Mesenchymal stem cell (in vitro differentiated cells and primary cell): ENCODE measurements at regions not wholly inside any gene's neighbourhood (a gene's known extent, or its start where the extent isn't known, plus 50 kb on each side); places are given as distances from the start of the nearest gene placed in this dataset.

Source experiments
- DNase-seq: peaks from one replicate; pipeline ENCODE4 v3.0.0-alpha.2; 2013
- H2AFZ ChIP-seq: one replicate; pipeline ENCODE4 v1.6.1; 2013; ENCODE audit warnings: low read depth, mild to moderate bottlenecking, control low read depth, inconsistent platforms, low read length, moderate library complexity
- H2AK5ac ChIP-seq: 2 replicates; pipeline ENCODE4 v1.6.1; 2013; ENCODE audit warnings: low read length, moderate library complexity, mild to moderate bottlenecking, inconsistent platforms; ENCODE audit not compliant: severe bottlenecking
- H2BK120ac ChIP-seq: one replicate; pipeline ENCODE4 v1.6.1; 2013; ENCODE audit warnings: low read depth, mild to moderate bottlenecking, inconsistent platforms, low read length, moderate library complexity
- H2BK12ac ChIP-seq, 2 experiments: one replicate each; pipeline ENCODE4 v1.6.1; 2013; ENCODE audit warnings: inconsistent platforms in 2 of 2, low read length in 2 of 2, mild to moderate bottlenecking in 2 of 2, moderate library complexity in 2 of 2, control low read depth in 1 of 2
- H2BK15ac ChIP-seq: one replicate; pipeline ENCODE4 v1.6.1; 2013; ENCODE audit warnings: mild to moderate bottlenecking, low read depth, inconsistent platforms; ENCODE audit not compliant: poor library complexity, severe bottlenecking
- H2BK5ac ChIP-seq: 2 replicates; pipeline ENCODE4 v1.6.1; 2013; ENCODE audit warnings: low read depth, mild to moderate bottlenecking, low read length, control low read depth, inconsistent platforms; ENCODE audit not compliant: poor library complexity, severe bottlenecking
- H3K14ac ChIP-seq, 2 experiments: one replicate each; pipeline ENCODE4 v1.6.1; 2013; ENCODE audit warnings: inconsistent platforms in 2 of 2, low read length in 2 of 2, control low read depth in 1 of 2, mild to moderate bottlenecking in 1 of 2, moderate library complexity in 1 of 2
- H3K18ac ChIP-seq, 2 experiments: one replicate each; pipeline ENCODE4 v1.6.1; 2013; ENCODE audit warnings: inconsistent platforms in 2 of 2, low read length in 2 of 2, control low read depth in 1 of 2, low read depth in 1 of 2, mild to moderate bottlenecking in 1 of 2
- H3K23ac ChIP-seq, 2 experiments: one replicate each; pipeline ENCODE4 v1.6.1; 2013; ENCODE audit warnings: inconsistent platforms in 2 of 2, low read length in 2 of 2, mild to moderate bottlenecking in 2 of 2, moderate library complexity in 2 of 2, control low read depth in 1 of 2
- H3K27ac ChIP-seq: 2 replicates; pipeline ENCODE4 v1.5.1; 2013; ENCODE audit warnings: mild to moderate bottlenecking, moderate library complexity, low read length, control low read depth, inconsistent platforms; ENCODE audit not compliant: poor library complexity, severe bottlenecking
- H3K27me3 ChIP-seq, 2 experiments: 2 replicates each; pipeline versions ENCODE4 v1.6.1 to v1.7.0; 2013; ENCODE audit warnings: low read length in 2 of 2, mild to moderate bottlenecking in 2 of 2, moderate library complexity in 2 of 2, control low read depth in 1 of 2, inconsistent platforms in 1 of 2; ENCODE audit not compliant: control insufficient read depth in 1 of 2, insufficient read depth in 1 of 2
- H3K36me3 ChIP-seq, 2 experiments: 2 replicates each; pipeline versions ENCODE4 v1.6.1 to v1.7.0; 2013; ENCODE audit warnings: low read length in 2 of 2, control low read depth in 1 of 2, inconsistent platforms in 1 of 2, low read depth in 1 of 2, mild to moderate bottlenecking in 1 of 2; ENCODE audit not compliant: insufficient read depth in 2 of 2, control insufficient read depth in 1 of 2
- H3K4ac ChIP-seq, 2 experiments: one replicate each; pipeline ENCODE4 v1.6.1; 2013; ENCODE audit warnings: inconsistent platforms in 2 of 2, low read length in 2 of 2, mild to moderate bottlenecking in 2 of 2, moderate library complexity in 2 of 2, control low read depth in 1 of 2, low read depth in 1 of 2
- H3K4me1 ChIP-seq: 2 replicates; pipeline ENCODE4 v1.6.1; 2013; ENCODE audit warnings: low read depth, low read length, control low read depth; ENCODE audit not compliant: control insufficient read depth, insufficient read depth
- H3K4me2 ChIP-seq: 2 replicates; pipeline ENCODE4 v1.6.1; 2013; ENCODE audit warnings: low read length, mild to moderate bottlenecking, inconsistent platforms; ENCODE audit not compliant: poor library complexity, severe bottlenecking
- H3K4me3 ChIP-seq, 2 experiments: 2 replicates each; pipeline versions ENCODE4 v1.5.1 to v1.7.0; 2013; ENCODE audit warnings: low read length in 2 of 2, mild to moderate bottlenecking in 2 of 2, control low read depth in 1 of 2, low read depth in 1 of 2; ENCODE audit not compliant: insufficient read depth in 1 of 2
- H3K79me1 ChIP-seq: replicated peaks from 2 replicates; pipeline ENCODE4 v1.6.1; 2013; ENCODE audit warnings: mild to moderate bottlenecking, control low read depth, low read length, inconsistent platforms; ENCODE audit not compliant: poor library complexity, severe bottlenecking
- H3K9ac ChIP-seq: 2 replicates; pipeline ENCODE4 v1.7.0; 2013; ENCODE audit warnings: mild to moderate bottlenecking, low read length, moderate library complexity
- H3K9me3 ChIP-seq: 2 replicates; pipeline ENCODE4 v1.7.0; 2013; ENCODE audit warnings: mild to moderate bottlenecking, low read length; ENCODE audit not compliant: control insufficient read depth
- H4K8ac ChIP-seq: one replicate; pipeline ENCODE4 v1.6.1; 2013; ENCODE audit warnings: inconsistent platforms, mild to moderate bottlenecking, low read length, moderate library complexity
- H4K91ac ChIP-seq: one replicate; pipeline ENCODE4 v1.6.1; 2013; ENCODE audit warnings: mild to moderate bottlenecking, low read length, inconsistent platforms
- WGBS: methylation state at CpG from one replicate; pipeline ENCODE4 v1.1.7; 2013; ENCODE audit warnings: mixed read lengths; 5-methylcytosine and 5-hydroxymethylcytosine counted together

DNA sequence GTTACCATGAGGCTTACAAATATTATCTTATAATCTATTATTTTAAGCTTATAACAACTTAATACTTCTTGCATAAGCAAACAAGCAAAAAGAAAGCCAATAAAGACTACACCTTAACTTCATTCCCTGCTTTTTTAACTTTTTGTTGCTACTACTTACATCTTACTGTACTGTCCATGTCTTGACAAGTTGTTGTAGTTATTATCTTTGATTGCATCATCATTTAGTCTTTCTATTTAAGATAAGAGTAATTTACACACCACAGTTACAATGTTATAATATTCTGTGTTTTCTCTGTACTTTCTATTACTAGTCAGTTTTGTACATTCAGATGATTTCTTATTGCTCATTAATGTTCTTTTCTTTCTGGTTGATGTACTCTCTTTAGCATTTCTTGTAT is 346.6 kb downstream of the SMARCA1 start:
- no peak overlapping the region for H3K4me3 ChIP-seq
- H2AK5ac ChIP-seq: no peak overlapping the region
- no peak overlapping the region for H2BK5ac ChIP-seq
- no peak overlapping the region for H3K9ac ChIP-seq
- no peak overlapping the region for H4K91ac ChIP-seq
- H2BK12ac ChIP-seq: no peak overlapping the region
- no peak overlapping the region for H3K4me2 ChIP-seq
- DNase-seq: no peak
- no peak overlapping the region for H4K8ac ChIP-seq
- H3K14ac ChIP-seq: no peak overlapping the region
- no peak overlapping the region for H3K4ac ChIP-seq
- no peak overlapping the region for H2AFZ ChIP-seq
- H3K36me3 ChIP-seq: peaks cover 0 to 8% of the 10 kb centered on the region in 2 experiments
- H3K18ac ChIP-seq: no peak overlapping the region
- H3K27ac ChIP-seq: no peak overlapping the region
- H3K4me1 ChIP-seq: no peaks in the 10 kb centered on the region
- no peaks in the 10 kb centered on the region for H3K79me1 ChIP-seq
- H3K23ac ChIP-seq: no peak overlapping the region
- H2BK15ac ChIP-seq: no peak overlapping the region
- no peak overlapping the region for H2BK120ac ChIP-seq
- peaks cover 6% of the 10 kb centered on the region for H3K9me3 ChIP-seq
- H3K27me3 ChIP-seq: no peaks in the 10 kb centered on the region

DNA sequence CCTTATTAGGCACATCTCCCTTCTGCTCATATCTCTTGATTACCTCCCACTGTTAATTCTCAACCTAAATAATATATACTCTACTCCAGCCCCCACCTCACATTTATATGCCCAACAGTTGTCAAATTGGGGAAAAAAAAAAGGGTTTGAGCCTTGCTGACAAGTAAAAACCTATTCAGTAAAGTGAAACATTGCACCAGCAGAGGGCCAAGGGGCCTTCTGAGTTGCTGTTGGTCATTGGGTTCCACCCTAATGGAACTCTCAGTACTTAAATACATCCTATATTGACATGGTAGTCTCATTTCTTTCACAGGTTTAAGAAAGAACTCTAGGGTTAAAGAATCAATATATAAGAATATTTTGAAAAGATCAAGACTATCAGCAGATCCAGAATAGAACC is 362.2 kb downstream of the SMARCA1 start:
- Histone ChIP-seq H3K4me3 (no peak overlapping the region), H3K27me3 (no peaks in the 10 kb centered on the region), H4K91ac (no peak overlapping the region), H3K4me1 (no peaks in the 10 kb centered on the region), H3K9me3 (peaks cover 2% of the 10 kb centered on the region), H2BK120ac (no peak overlapping the region), H3K18ac (no peak overlapping the region), H2BK5ac (no peak overlapping the region), H2BK15ac (no peak overlapping the region), H3K23ac (no peak overlapping the region), H3K9ac (no peak overlapping the region), H3K14ac (no peak overlapping the region), H2AK5ac (no peak overlapping the region), H3K79me1 (no peaks in the 10 kb centered on the region), H3K27ac (no peak overlapping the region), H2BK12ac (no peak overlapping the region), H3K4ac (no peak overlapping the region), H4K8ac (no peak overlapping the region), H3K36me3 (no peaks in the 10 kb centered on the region), H3K4me2 (no peak overlapping the region), H2AFZ (no peak overlapping the region)
- DNase-seq: no peak

DNA sequence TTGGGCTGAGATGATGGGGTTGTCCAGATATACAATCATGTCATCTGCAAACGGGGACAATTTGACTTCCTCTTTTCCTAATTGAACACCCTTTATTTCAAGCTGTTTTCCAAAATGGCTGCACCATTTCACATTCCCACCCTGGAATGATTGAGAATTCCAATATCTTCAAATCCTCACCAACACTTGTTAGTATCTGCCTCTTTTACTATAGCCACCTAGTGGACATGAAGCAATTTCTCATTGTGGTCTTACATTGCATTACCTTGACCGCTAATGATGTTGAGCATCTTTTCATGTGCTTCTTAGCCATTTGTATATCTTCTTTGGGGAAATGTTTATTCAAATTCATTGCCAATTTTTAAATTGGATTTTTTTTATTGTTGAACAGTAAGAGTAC is 364.8 kb downstream of the SMARCA1 start:
- H3K27ac ChIP-seq: no peak overlapping the region
- H3K4ac ChIP-seq: no peak overlapping the region
- no peak overlapping the region for H3K4me3 ChIP-seq
- 100% methylated on average over 1 of the region's 2 CpGs for WGBS
- no peak overlapping the region for H2BK5ac ChIP-seq
- H4K8ac ChIP-seq: no peak overlapping the region
- H3K4me1 ChIP-seq: no peaks in the 10 kb centered on the region
- H3K9ac ChIP-seq: no peak overlapping the region
- H2BK120ac ChIP-seq: no peak overlapping the region
- H2AFZ ChIP-seq: no peak overlapping the region
- H3K14ac ChIP-seq: no peak overlapping the region
- no peaks in the 10 kb centered on the region for H3K36me3 ChIP-seq
- H2BK12ac ChIP-seq: no peak overlapping the region
- no peaks in the 10 kb centered on the region for H3K79me1 ChIP-seq
- no peak for DNase-seq
- no peak overlapping the region for H2BK15ac ChIP-seq
- H3K27me3 ChIP-seq: no peaks in the 10 kb centered on the region
- no peak overlapping the region for H3K4me2 ChIP-seq
- H3K23ac ChIP-seq: no peak overlapping the region
- H3K9me3 ChIP-seq: peaks cover 2% of the 10 kb centered on the region
- H3K18ac ChIP-seq: no peak overlapping the region
- H4K91ac ChIP-seq: no peak overlapping the region
- H2AK5ac ChIP-seq: no peak overlapping the region

DNA sequence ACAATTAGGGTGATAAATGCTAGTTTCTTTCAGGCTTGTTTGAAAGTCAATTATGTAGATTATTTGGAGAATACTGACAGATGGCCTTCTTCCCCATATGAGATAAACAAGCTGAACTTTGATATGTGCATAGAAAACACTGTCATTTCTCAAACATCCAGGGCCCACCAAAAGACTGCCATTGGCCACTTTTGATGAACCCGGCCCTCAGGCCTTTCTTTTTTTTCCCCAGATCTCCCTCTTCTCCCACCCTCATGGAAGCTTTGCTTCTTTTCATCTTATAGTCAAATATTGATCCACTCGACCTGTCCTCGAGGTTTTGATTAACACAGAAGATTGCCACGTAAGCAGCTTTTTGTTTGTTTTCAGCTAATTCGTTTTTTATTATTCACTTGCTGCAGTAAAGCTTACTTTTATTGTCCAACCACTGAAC is 377.4 kb downstream of the SMARCA1 start:
- no peaks in the 10 kb centered on the region for H3K27me3 ChIP-seq
- H3K23ac ChIP-seq: no peak overlapping the region
- H2BK12ac ChIP-seq: no peak overlapping the region
- no peak overlapping the region for H3K14ac ChIP-seq
- no peak overlapping the region for H2BK5ac ChIP-seq
- no peaks in the 10 kb centered on the region for H3K4me1 ChIP-seq
- WGBS: 70% methylated on average over 3 of the region's 5 CpGs
- DNase-seq: no peak
- H3K9ac ChIP-seq: no peak overlapping the region
- H3K18ac ChIP-seq: no peak overlapping the region
- no peak overlapping the region for H4K91ac ChIP-seq
- H3K79me1 ChIP-seq: no peaks in the 10 kb centered on the region
- no peak overlapping the region for H2BK15ac ChIP-seq
- no peak overlapping the region for H4K8ac ChIP-seq
- no peaks in the 10 kb centered on the region for H3K9me3 ChIP-seq
- H3K4me3 ChIP-seq: no peak overlapping the region
- H2AFZ ChIP-seq: no peak overlapping the region
- H3K4ac ChIP-seq: no peak overlapping the region
- no peak overlapping the region for H3K4me2 ChIP-seq
- no peak overlapping the region for H2BK120ac ChIP-seq
- no peak overlapping the region for H2AK5ac ChIP-seq
- H3K27ac ChIP-seq: no peak overlapping the region
- no peaks in the 10 kb centered on the region for H3K36me3 ChIP-seq
